Calu3 (cell line): ENCODE measurements at regions not wholly inside any gene's neighbourhood (a gene's known extent, or its start where the extent isn't known, plus 50 kb on each side); places are given as distances from the start of the nearest gene placed in this dataset.

Experiments used
- BruUV-seq: library from RNA; stranded (reverse); fragments of 400-500 nt; replicated peaks from 2 replicates; lab custom pipeline; 2021; lab: Mats Ljungman, UMichigan
- CTCF ChIA-PET: fragments of 300-600 bp; sonication (Branson Sonifier 250); formaldehyde crosslinking; loops from one replicate; lab custom pipeline; 2022; ENCODE audit warnings: antibody characterized with exemption; lab: Charles Lee
- DNase-seq: peaks from one replicate; pipeline ENCODE4 v3.0.0; 2022
- H3K27ac Mint-ChIP-seq: one replicate; pipeline ENCODE4 v1.8.0; 2022; ENCODE audit warnings: mixed read lengths; ENCODE audit not compliant: unreplicated experiment
- H3K27me3 Mint-ChIP-seq: one replicate; pipeline ENCODE4 v1.8.0; 2022; ENCODE audit warnings: mixed read lengths; ENCODE audit not compliant: unreplicated experiment
- H3K36me3 Mint-ChIP-seq: one replicate; pipeline ENCODE4 v1.8.0; 2022; ENCODE audit warnings: mild to moderate bottlenecking, moderate library complexity, mixed read lengths; ENCODE audit not compliant: insufficient read depth, unreplicated experiment
- H3K4me1 Mint-ChIP-seq: one replicate; pipeline ENCODE4 v1.8.0; 2022; ENCODE audit warnings: mild to moderate bottlenecking, low read depth, mixed read lengths; ENCODE audit not compliant: unreplicated experiment
- H3K4me3 Mint-ChIP-seq: one replicate; pipeline ENCODE4 v1.8.0; 2022; ENCODE audit warnings: mild to moderate bottlenecking, low read depth, moderate library complexity, mixed read lengths; ENCODE audit not compliant: unreplicated experiment
- H3K9me3 Mint-ChIP-seq: one replicate; pipeline ENCODE4 v1.8.0; 2022; ENCODE audit warnings: low read depth, mixed read lengths; ENCODE audit not compliant: unreplicated experiment
- intact Hi-C: fragments of 100-400 bp; cut with micrococcal nuclease; formaldehyde crosslinking; loops from one replicate; pipeline ENCODE4 v1.10.0; 2022; ENCODE audit not compliant: unreplicated experiment
- TF ChIP-seq, protein P1 (sequence below): fragments of 200-600 bp; IDR thresholded peaks from one replicate; pipeline ENCODE4 v1.8.0; 2022; ENCODE audit warnings: antibody characterized with exemption; ENCODE audit not compliant: unreplicated experiment

- H3K9me3 Mint-ChIP-seq: no peaks in the 10 kb centered on the region
- intact Hi-C loops: no loop called here
- H3K36me3 Mint-ChIP-seq: no peaks in the 10 kb centered on the region
- TF ChIP-seq, protein P1, sequence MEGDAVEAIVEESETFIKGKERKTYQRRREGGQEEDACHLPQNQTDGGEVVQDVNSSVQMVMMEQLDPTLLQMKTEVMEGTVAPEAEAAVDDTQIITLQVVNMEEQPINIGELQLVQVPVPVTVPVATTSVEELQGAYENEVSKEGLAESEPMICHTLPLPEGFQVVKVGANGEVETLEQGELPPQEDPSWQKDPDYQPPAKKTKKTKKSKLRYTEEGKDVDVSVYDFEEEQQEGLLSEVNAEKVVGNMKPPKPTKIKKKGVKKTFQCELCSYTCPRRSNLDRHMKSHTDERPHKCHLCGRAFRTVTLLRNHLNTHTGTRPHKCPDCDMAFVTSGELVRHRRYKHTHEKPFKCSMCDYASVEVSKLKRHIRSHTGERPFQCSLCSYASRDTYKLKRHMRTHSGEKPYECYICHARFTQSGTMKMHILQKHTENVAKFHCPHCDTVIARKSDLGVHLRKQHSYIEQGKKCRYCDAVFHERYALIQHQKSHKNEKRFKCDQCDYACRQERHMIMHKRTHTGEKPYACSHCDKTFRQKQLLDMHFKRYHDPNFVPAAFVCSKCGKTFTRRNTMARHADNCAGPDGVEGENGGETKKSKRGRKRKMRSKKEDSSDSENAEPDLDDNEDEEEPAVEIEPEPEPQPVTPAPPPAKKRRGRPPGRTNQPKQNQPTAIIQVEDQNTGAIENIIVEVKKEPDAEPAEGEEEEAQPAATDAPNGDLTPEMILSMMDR: no peak
- H3K4me3 Mint-ChIP-seq: no peak overlapping the region
- peaks cover 16% of the 10 kb centered on the region for H3K4me1 Mint-ChIP-seq
- H3K27ac Mint-ChIP-seq: no peak overlapping the region
- CTCF ChIA-PET: no interaction called here
- H3K27me3 Mint-ChIP-seq: no peaks in the 10 kb centered on the region
- no TSS peak for BruUV-seq
- no peak for DNase-seq
Observed at GRCh38 chr4:136691607-136692006, 840.7 kb downstream of the PCDH18 start.

- TF ChIP-seq, protein P1: no peak
- intact Hi-C loops: no loop called here
- DNase-seq: no peak
- Mint-ChIP-seq H3K4me1 (peaks cover 16% of the 10 kb centered on the region), H3K36me3 (no peaks in the 10 kb centered on the region), H3K9me3 (no peaks in the 10 kb centered on the region), H3K27ac (no peak overlapping the region), H3K27me3 (no peaks in the 10 kb centered on the region), H3K4me3 (no peak overlapping the region)
- no TSS peak for BruUV-seq
- CTCF ChIA-PET: no interaction called here
Observed at GRCh38 chr4:136690360-136690759, 841.9 kb downstream of the PCDH18 start.

- CTCF ChIA-PET: no interaction called here
- intact Hi-C loops: no loop called here
- TF ChIP-seq, protein P1: no peak
- no peak overlapping the region for H3K4me3 Mint-ChIP-seq
- H3K27me3 Mint-ChIP-seq: no peaks in the 10 kb centered on the region
- H3K9me3 Mint-ChIP-seq: no peaks in the 10 kb centered on the region
- H3K27ac Mint-ChIP-seq: no peak overlapping the region
- BruUV-seq: no TSS peak
- peaks cover 16% of the 10 kb centered on the region for H3K4me1 Mint-ChIP-seq
- DNase-seq: no peak
- no peaks in the 10 kb centered on the region for H3K36me3 Mint-ChIP-seq
Observed at GRCh38 chr4:136687596-136687995, 844.7 kb downstream of the PCDH18 start.

DNA sequence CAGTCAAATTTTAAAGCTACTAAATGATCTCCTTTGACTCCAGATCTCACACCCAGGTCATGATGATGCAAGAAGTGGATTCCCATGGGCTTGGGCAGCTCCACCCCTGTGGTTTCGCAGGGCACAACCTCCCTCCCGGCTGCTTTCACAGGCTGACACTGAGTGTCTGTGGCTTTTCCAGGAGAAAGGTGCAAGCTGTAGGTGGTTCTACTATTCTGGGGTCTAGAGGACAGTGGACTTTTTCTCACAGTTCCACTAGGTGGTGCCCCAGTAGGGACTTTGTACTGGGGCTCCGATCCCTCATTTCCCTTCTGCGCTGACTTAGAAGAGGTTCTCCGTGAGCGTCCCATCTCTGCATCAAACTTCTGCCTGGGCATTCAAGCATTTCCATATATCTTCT lies 845.2 kb downstream of the PCDH18 start:
- TF ChIP-seq, protein P1: no peak
- Mint-ChIP-seq H3K9me3 (no peaks in the 10 kb centered on the region), H3K36me3 (no peaks in the 10 kb centered on the region), H3K27ac (no peak overlapping the region), H3K4me1 (peaks cover 16% of the 10 kb centered on the region), H3K4me3 (no peak overlapping the region), H3K27me3 (no peaks in the 10 kb centered on the region)
- CTCF ChIA-PET: no interaction called here
- DNase-seq: no peak
- BruUV-seq: no TSS peak
- intact Hi-C loops: no loop called here

DNA sequence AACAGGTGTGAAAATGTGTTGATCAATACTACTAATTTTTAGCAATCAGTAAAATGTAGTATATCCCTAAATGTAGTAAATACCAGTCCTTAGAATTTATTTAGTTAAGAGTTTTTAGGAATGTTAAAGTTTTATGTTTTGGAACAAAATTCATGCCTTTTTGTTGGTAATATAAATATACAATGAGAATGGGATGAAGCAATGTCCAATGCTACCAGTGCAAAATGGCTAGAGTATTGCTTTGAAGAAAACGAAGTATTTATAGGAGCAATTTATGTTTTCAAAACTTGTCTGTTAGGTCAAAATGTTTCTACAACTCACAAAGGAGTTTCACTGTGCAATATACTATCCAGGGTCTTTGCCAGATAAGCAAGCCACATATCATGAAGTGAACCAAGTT lies 851.5 kb downstream of the PCDH18 start:
- no TSS peak for BruUV-seq
- Mint-ChIP-seq H3K9me3 (no peaks in the 10 kb centered on the region), H3K36me3 (no peaks in the 10 kb centered on the region), H3K27ac (no peak overlapping the region), H3K4me3 (no peak overlapping the region), H3K4me1 (no peaks in the 10 kb centered on the region), H3K27me3 (no peaks in the 10 kb centered on the region)
- DNase-seq: no peak
- TF ChIP-seq, protein P1: no peak
- intact Hi-C loops: no loop called here
- CTCF ChIA-PET: no interaction called here
